OCI-LY7 (cell line): ENCODE measurements at regions not wholly inside any gene's neighbourhood (a gene's known extent, or its start where the extent isn't known, plus 50 kb on each side); places are given as distances from the start of the nearest gene placed in this dataset.

Experiments used
- CTCF ChIP-seq: fragments of 200-600 bp; sonication (generic); conservative IDR thresholded peaks from 2 replicates; pipeline ENCODE4 v1.5.1; 2014; ENCODE audit warnings: mild to moderate bottlenecking, antibody characterized with exemption, low read length, moderate library complexity, mixed read lengths
- EZH2phosphoT487 ChIP-seq: fragments of 200-600 bp; sonication (generic); IDR thresholded peaks from 2 replicates; pipeline ENCODE4 v1.6.1; 2018; ENCODE audit warnings: low read depth, borderline replicate concordance, mild to moderate bottlenecking, mixed run types, antibody characterized with exemption, low read length, moderate library complexity, mixed read lengths

DNA sequence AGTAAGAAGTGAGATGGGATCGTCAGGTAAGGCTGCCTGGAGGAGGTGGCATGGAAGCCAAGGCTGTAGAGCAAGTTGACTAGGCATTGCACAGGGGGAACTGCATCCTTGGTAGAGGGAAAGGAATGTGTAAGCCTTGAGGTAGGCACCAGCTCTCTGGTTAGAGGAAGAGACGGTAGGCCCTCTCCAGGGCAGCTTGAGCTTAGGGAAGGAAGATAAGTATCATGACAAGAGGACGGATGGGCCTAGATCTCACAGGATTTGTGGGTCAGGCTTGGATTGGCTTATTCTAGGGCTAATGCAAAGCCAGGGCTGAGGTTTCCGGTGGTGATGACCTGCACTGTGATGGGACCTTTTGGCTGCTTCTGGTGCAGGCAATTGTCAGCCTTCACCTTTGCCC lies 1035.8 kb downstream of the TBC1D22A start:
- TF ChIP-seq CTCF (no peak), EZH2phosphoT487 (no peak)
